HG03439 (cell line): ENCODE measurements at regions not wholly inside any gene's neighbourhood (a gene's known extent, or its start where the extent isn't known, plus 50 kb on each side); places are given as distances from the start of the nearest gene placed in this dataset.

ENCODE experiments used
- ATAC-seq: cut with Tn5 transposase; IDR thresholded peaks from one replicate; pipeline ENCODE4 v1.9.1; 2021; ENCODE audit warnings: mild to moderate bottlenecking, moderate library complexity; ENCODE audit not compliant: unreplicated experiment

- no peak for ATAC-seq
Measured at GRCh38 chr18:8942909-8943545, 159.5 kb upstream of the NDUFV2 start.

- no peak for ATAC-seq
Measured at GRCh38 chr18:8943900-8944870, 158.3 kb upstream of the NDUFV2 start.

GRCh38 chr18:8944871-8945245 is 157.6 kb upstream of the NDUFV2 start:
- no peak for ATAC-seq

DNA sequence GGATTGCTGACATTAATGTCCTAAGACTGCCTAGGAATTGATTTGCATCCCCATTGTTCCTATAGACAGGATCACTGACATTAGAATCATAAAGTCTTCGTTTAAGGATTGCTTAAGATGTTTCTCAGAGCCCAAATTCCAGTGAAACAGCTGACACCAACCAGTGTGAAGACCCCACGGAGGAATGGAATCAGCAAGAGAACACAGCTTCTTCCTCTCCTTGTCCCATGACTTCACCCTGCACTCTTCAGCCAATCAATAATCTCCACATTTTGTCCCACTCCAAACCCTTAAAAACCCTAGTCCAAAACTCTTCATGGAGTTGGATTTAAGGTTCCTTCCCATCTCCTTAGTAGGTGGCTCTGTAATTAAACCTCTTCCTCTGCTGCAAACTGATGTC is 157.0 kb upstream of the NDUFV2 start:
- ATAC-seq = no peak

- ATAC-seq = no peak
Measured at GRCh38 chr18:8946066-8946838, 156.2 kb upstream of the NDUFV2 start.

GRCh38 chr18:8947566-8947965 is 154.9 kb upstream of the NDUFV2 start:
- no peak for ATAC-seq

DNA sequence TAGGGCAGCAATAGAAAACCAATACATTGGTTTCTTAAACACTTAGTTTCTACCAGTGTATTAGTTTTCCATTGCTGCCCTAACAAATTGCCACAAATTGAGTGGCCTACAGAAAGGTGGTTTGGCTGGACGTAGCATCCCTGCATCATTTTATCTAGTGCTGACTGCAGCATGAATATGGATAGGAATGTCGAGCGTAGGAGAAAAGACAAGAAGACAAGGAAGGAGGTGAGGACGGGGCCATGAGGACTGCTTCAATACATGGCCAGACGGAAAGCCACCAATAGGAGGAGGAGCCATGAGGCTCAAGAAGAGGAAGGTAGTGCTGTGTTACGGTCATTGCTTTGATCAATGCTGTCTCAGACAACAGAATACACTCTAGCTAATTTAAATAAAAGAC is 154.5 kb upstream of the NDUFV2 start:
- ATAC-seq = no peak

- no peak for ATAC-seq
Measured at GRCh38 chr18:8948471-8949149, 153.9 kb upstream of the NDUFV2 start.

DNA sequence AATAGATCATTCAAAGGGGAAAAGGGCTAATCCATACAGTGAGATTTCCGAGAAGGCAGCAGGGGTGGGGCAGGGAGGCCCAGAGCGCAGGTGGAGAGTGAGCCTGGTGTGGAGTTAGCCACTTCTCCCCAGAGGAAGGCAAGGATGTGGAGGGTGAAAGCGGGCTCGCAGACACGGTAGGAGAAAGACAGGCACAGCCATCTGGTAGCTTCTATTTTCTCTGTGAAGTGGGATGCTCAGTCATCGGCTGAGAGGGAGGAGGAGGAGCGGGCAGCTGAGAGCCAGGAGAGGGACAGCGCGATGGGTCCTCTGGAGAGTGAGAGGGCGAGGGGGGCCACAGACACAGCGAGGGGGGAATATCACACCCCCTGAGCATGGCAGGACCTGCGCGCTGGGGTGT is 153.3 kb upstream of the NDUFV2 start:
- no peak for ATAC-seq

DNA sequence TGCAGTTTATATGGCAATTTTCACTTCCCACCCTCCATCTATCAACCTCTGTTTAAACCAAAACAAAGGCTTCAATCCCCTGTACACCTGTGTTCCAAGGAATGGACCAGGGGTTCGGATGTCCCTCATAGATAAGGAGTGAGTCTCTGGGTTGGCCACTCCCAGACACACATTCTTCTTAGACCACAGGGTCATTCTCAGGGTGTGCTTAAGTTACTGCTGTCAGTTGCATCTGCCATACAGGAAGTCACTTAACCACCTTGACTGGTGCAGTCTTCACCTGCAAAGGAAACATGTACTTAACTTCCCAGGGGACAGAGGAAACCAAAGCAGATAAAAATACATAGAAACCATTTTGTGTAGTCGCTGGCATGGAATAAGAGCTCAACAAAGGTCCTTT is 151.0 kb upstream of the NDUFV2 start:
- ATAC-seq = no peak

GRCh38 chr18:8952174-8952573 is 150.3 kb upstream of the NDUFV2 start:
- ATAC-seq = no peak

- no peak for ATAC-seq
Measured at GRCh38 chr18:8952769-8953760, 149.4 kb upstream of the NDUFV2 start.

- no peak for ATAC-seq
Measured at GRCh38 chr18:8957731-8958130, 144.8 kb upstream of the NDUFV2 start.

- ATAC-seq = no peak
Measured at GRCh38 chr18:8958660-8959059, 143.8 kb upstream of the NDUFV2 start.

DNA sequence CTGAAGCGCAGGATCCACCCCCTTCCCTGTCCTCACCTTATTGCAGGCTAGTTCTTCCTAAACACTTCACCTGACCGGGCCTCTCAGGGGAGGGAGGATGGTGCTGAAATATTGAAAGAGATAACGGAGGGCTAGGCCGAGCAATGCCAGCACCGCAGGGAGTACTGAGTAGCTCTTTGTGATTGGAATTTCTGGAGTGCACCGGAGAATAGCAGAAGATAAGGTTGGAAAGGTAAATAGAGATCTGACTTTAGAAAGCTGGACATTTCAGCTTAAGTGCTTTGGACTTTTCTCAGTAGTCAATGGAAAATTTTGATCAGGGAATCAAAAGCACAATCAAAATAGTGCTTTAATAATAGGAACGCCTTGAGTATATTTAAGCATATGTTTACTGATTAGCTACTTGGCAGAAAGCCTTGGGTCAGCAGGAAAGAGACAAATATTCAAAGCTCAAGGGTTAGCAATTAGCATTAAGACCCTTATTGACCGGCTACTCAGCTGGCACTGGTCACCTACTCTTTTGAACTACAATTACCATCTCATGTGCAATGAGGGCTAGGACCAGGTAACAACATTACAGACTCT is 142.9 kb upstream of the NDUFV2 start:
- ATAC-seq = no peak

DNA sequence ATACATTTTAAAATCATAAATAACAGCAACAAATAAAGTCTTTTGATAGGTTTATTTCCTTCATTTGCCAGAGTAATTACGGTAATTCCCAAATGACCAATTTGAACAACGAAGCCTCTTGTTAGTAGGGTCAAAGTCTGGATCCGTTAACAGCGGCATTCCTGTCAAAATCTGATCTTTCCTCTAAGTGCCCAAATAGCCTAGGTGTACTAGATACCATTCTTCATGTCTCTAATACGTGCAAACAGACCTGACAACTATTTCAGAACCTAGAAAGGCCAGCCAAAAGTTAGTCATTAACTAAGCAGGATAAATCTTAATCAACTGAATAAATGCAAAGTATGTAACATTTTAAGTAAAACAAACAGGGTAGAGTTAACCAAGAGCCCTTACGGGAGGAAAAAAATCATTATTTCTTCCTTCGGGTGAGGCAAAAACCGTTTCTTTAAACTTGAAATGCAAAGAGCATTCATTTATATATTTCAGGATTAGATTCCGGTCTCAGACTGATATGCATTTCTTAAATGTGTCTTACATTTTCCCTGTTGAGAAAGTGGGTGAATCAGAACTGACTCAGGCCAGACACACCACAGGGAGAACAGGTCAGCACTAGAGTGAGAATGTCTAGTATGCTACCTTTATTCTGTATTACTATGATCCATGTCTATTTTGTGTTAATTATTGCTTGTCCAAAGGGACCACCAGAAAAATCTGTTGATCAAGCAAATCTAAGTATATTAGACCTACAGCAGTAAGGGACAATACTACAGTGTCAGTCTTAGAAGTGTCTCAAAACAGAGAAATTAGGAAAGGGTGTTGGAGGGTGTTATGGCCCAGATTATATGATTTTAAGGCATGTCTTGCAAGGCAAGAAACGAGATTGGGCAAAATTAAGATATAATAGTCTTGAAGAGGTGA is 141.5 kb upstream of the NDUFV2 start:
- ATAC-seq = no peak

DNA sequence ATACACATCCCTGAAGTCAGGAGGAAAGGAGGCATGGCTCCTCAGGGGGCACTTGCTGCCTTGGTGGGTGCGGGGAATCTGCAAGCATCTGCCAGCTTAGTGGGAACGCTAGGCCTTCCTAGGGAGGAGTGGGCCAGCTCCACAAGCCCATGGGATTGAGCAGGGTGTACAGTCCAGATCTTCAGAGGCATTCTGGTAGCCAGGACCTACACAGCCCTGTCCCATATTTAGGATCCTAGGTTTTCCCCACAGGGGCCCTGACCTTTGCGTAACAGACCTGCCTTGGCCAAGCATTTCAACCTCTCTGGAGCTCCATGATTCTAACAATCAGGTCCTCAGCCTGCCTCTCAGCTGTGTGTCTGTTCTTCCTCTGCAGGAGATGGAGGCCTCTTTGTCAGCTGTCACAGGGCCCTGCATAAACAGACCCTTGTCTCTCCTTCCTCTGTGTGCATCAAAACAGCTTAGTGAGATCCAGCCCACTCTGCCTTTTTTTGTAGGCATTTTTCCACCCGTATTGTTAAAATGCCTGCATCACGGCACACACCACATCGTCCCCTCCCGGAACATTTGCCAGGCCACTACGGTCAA is 140.2 kb upstream of the NDUFV2 start:
- ATAC-seq = no peak
